ENCODE measurements at regions not wholly inside any gene's neighbourhood (a gene's known extent, or its start where the extent isn't known, plus 50 kb on each side); places are given as distances from the start of the nearest gene placed in this dataset.

- Mint-ChIP-seq H3K36me3 (ENCODE audit: insufficient read depth, unreplicated experiment) (no peaks in the 10 kb centered on the region), H3K9me3 (ENCODE audit: unreplicated experiment) (peaks cover 7% of the 10 kb centered on the region), H3K4me1 (ENCODE audit: low read depth, unreplicated experiment) (peaks cover 11% of the 10 kb centered on the region), H3K27me3 (ENCODE audit: insufficient read depth, unreplicated experiment) (no peaks in the 10 kb centered on the region), H3K27ac (ENCODE audit: unreplicated experiment) (no peak overlapping the region), H3K4me3 (ENCODE audit: unreplicated experiment) (no peak overlapping the region)
- TF ChIP-seq CTCF (IDR thresholded peaks at IDR 0.05; ENCODE audit: insufficient read depth in 1 of 2, low read depth in 1 of 2, low read length in 1 of 2, severe bottlenecking in 1 of 2, unreplicated experiment in 1 of 2): no peak
- ChIA-PET CTCF (interaction anchor here (0.6 kb wide), 1 partner anchor 410 kb away, joined by 3 read pairs; no protein-coding TSS in a partner anchor), POLR2A (no interaction called here)
- BruUV-seq (replicated peaks): no TSS peak
- DNase-seq: no peak
- intact Hi-C loops (cut with micrococcal nuclease; ENCODE audit: unreplicated experiment): no loop called here
- Histone ChIP-seq H3K9me3 (no peaks in the 10 kb centered on the region), H3K36me3 (ENCODE audit: control insufficient read depth, insufficient read depth, low read length) (no peaks in the 10 kb centered on the region), H3K4me1 (peaks cover 11% of the 10 kb centered on the region; the same call in 1 of the 2 replicates), H3K27me3 (replicated peaks; ENCODE audit: control insufficient read depth, insufficient read depth, low read length) (no peaks in the 10 kb centered on the region), H3K4me3 (ENCODE audit: low read depth, low read length) (no peak overlapping the region)
These were observed 616.3 kb upstream of the KLF4 start for GRCh38 chr9:108105885-108106284.

- Mint-ChIP-seq H3K4me3 (ENCODE audit: unreplicated experiment) (no peak overlapping the region), H3K36me3 (ENCODE audit: insufficient read depth, unreplicated experiment) (no peaks in the 10 kb centered on the region), H3K4me1 (ENCODE audit: low read depth, unreplicated experiment) (peaks cover 20% of the 10 kb centered on the region), H3K27ac (ENCODE audit: unreplicated experiment) (no peak overlapping the region), H3K9me3 (ENCODE audit: unreplicated experiment) (peaks cover 7% of the 10 kb centered on the region), H3K27me3 (ENCODE audit: insufficient read depth, unreplicated experiment) (no peaks in the 10 kb centered on the region)
- BruUV-seq (replicated peaks): no TSS peak
- intact Hi-C loops (cut with micrococcal nuclease; ENCODE audit: unreplicated experiment): no loop called here
- ChIA-PET POLR2A (no interaction called here), CTCF (no interaction called here)
- DNase-seq: no peak
- Histone ChIP-seq H3K27me3 (replicated peaks; ENCODE audit: control insufficient read depth, insufficient read depth, low read length) (no peaks in the 10 kb centered on the region), H3K4me3 (ENCODE audit: low read depth, low read length) (no peak overlapping the region), H3K9me3 (no peaks in the 10 kb centered on the region), H3K36me3 (ENCODE audit: control insufficient read depth, insufficient read depth, low read length) (no peaks in the 10 kb centered on the region), H3K4me1 (peaks cover 16% of the 10 kb centered on the region; the same call in 1 of the 2 replicates)
- no peak for TF ChIP-seq CTCF (IDR thresholded peaks at IDR 0.05; ENCODE audit: insufficient read depth in 1 of 2, low read depth in 1 of 2, low read length in 1 of 2, severe bottlenecking in 1 of 2, unreplicated experiment in 1 of 2)
These were observed 615.4 kb upstream of the KLF4 start for GRCh38 chr9:108104991-108105390.

- Histone ChIP-seq H3K4me1 (peaks cover 16% of the 10 kb centered on the region; the same call in 1 of the 2 replicates), H3K4me3 (ENCODE audit: low read depth, low read length) (no peak overlapping the region), H3K36me3 (ENCODE audit: control insufficient read depth, insufficient read depth, low read length) (no peaks in the 10 kb centered on the region), H3K27me3 (replicated peaks; ENCODE audit: control insufficient read depth, insufficient read depth, low read length) (no peaks in the 10 kb centered on the region), H3K9me3 (no peaks in the 10 kb centered on the region)
- ChIA-PET CTCF (interaction anchor here (1.3 kb wide), 1 partner anchor 10 kb away, joined by 3 read pairs; no protein-coding TSS in a partner anchor), POLR2A (no interaction called here)
- H3K4me3 Mint-ChIP-seq (ENCODE audit: unreplicated experiment): no peak overlapping the region
- BruUV-seq (replicated peaks): no TSS peak
- H3K27me3 Mint-ChIP-seq (ENCODE audit: insufficient read depth, unreplicated experiment): no peaks in the 10 kb centered on the region
- H3K27ac Mint-ChIP-seq (ENCODE audit: unreplicated experiment): no peak overlapping the region
- DNase-seq: no peak
- H3K4me1 Mint-ChIP-seq (ENCODE audit: low read depth, unreplicated experiment): peaks cover 12% of the 10 kb centered on the region
- TF ChIP-seq CTCF (IDR thresholded peaks at IDR 0.05; ENCODE audit: insufficient read depth in 1 of 2, low read depth in 1 of 2, low read length in 1 of 2, severe bottlenecking in 1 of 2, unreplicated experiment in 1 of 2): no peak
- peaks cover 7% of the 10 kb centered on the region for H3K9me3 Mint-ChIP-seq (ENCODE audit: unreplicated experiment)
- intact Hi-C loops (cut with micrococcal nuclease; ENCODE audit: unreplicated experiment): no loop called here
- no peaks in the 10 kb centered on the region for H3K36me3 Mint-ChIP-seq (ENCODE audit: insufficient read depth, unreplicated experiment)
These were observed 613.6 kb upstream of the KLF4 start for GRCh38 chr9:108103046-108103693.

All from Caco-2 (cell line).